ENCODE measurements at regions not wholly inside any gene's neighbourhood (a gene's known extent, or its start where the extent isn't known, plus 50 kb on each side); places are given as distances from the start of the nearest gene placed in this dataset.

DNA sequence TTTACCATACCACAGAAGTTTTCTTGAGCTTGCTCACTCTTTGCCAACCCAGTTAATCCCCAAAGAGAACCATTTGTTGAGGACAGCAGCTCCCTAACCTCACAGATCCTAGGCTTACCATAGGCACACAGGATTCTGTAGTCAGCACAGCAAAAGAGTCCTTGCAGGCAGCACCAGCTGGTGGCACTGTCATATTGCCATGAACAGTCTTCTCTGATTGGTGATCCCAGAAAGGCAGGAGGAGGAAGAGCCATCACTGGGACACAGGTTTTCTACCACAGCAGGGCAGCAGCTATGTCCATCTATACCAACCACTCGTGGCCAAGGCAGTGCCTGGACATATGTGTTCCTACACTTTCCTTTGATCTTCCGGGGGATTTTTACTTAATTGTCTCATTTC lies 297.1 kb upstream of the CD180 start:
- H3K4me2 ChIP-seq (ENCODE audit: low read length): no peak overlapping the region
- no peaks in the 10 kb centered on the region for H3K9me2 ChIP-seq (replicated peaks; ENCODE audit: control insufficient read depth, low read length)
- no peaks in the 10 kb centered on the region for H3K9me3 ChIP-seq (ENCODE audit: control insufficient read depth, insufficient read depth, low read length)
- no peaks in the 10 kb centered on the region for H3K27me3 ChIP-seq (ENCODE audit: control insufficient read depth, low read length)
- no peak overlapping the region for H3K27ac ChIP-seq (ENCODE audit: low read depth, low read length)
- no peaks in the 10 kb centered on the region for H4K20me1 ChIP-seq (ENCODE audit: control insufficient read depth, insufficient read depth, low read depth, low read length)
- no peaks in the 10 kb centered on the region for H3K4me1 ChIP-seq (ENCODE audit: control insufficient read depth, low read length)
- H3F3A ChIP-seq (ENCODE audit: control insufficient read depth, insufficient read depth): no peaks in the 10 kb centered on the region
- no peaks in the 10 kb centered on the region for H3K36me3 ChIP-seq (ENCODE audit: control insufficient read depth, low read length)
- H3K4me3 ChIP-seq (ENCODE audit: low read length): no peak overlapping the region
- H3K79me2 ChIP-seq (ENCODE audit: control insufficient read depth, low read length): no peaks in the 10 kb centered on the region
- TF ChIP-seq, protein P1, sequence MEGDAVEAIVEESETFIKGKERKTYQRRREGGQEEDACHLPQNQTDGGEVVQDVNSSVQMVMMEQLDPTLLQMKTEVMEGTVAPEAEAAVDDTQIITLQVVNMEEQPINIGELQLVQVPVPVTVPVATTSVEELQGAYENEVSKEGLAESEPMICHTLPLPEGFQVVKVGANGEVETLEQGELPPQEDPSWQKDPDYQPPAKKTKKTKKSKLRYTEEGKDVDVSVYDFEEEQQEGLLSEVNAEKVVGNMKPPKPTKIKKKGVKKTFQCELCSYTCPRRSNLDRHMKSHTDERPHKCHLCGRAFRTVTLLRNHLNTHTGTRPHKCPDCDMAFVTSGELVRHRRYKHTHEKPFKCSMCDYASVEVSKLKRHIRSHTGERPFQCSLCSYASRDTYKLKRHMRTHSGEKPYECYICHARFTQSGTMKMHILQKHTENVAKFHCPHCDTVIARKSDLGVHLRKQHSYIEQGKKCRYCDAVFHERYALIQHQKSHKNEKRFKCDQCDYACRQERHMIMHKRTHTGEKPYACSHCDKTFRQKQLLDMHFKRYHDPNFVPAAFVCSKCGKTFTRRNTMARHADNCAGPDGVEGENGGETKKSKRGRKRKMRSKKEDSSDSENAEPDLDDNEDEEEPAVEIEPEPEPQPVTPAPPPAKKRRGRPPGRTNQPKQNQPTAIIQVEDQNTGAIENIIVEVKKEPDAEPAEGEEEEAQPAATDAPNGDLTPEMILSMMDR (IDR thresholded peaks at IDR 0.05; ENCODE audit: low read depth, low read length, poor library complexity, severe bottlenecking): no peak
- no peak for TF ChIP-seq EZH2phosphoT487 (IDR thresholded peaks at IDR 0.05; ENCODE audit: borderline replicate concordance, low read length)

DNA sequence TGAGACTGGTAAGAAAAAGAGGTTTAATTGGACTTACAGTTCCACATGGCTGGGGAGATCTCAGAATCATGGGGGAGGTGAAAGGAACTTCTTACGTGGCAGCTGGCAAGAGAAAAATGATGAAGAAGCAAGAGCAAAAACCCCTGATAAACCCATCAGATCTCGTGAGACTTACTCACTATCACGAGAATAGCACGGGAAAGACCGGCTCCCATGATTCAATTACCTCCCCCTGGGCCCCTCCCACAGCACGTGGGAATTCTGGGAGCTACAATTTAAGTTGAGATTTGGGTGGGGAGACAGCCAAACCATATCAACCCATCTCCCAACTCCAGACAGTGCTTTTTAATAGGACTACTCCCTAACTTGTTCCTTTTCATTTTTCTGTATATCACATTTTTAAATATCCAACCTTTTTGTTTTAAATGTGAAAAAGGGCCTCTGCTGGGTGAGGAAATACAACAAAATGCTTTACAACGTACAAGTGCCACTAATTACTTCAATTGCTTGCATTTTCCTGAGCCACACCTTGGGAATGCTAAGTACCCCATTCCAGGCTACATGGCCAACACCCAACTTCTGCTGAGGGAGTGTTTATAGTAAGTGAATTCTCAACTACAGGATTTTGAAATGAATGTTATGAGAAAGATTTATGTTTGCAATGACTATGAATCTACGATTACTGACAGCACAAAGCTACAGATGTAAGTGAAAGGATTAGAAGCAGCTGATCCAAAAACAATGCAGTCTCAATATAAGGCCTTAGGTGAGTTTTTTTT lies 294.1 kb upstream of the CD180 start:
- Histone ChIP-seq H3K36me3 (ENCODE audit: control insufficient read depth, low read length) (no peaks in the 10 kb centered on the region), H3K9me3 (ENCODE audit: control insufficient read depth, insufficient read depth, low read length) (no peaks in the 10 kb centered on the region), H3K4me1 (ENCODE audit: control insufficient read depth, low read length) (no peaks in the 10 kb centered on the region), H3K79me2 (ENCODE audit: control insufficient read depth, low read length) (no peaks in the 10 kb centered on the region), H3K27me3 (ENCODE audit: control insufficient read depth, low read length) (no peaks in the 10 kb centered on the region), H3K9me2 (replicated peaks; ENCODE audit: control insufficient read depth, low read length) (no peaks in the 10 kb centered on the region), H3K4me3 (ENCODE audit: low read length) (no peak overlapping the region), H3K4me2 (ENCODE audit: low read length) (no peak overlapping the region), H3K27ac (ENCODE audit: low read depth, low read length) (no peak overlapping the region), H4K20me1 (ENCODE audit: control insufficient read depth, insufficient read depth, low read depth, low read length) (no peaks in the 10 kb centered on the region), H3F3A (ENCODE audit: control insufficient read depth, insufficient read depth) (no peaks in the 10 kb centered on the region)
- TF ChIP-seq, protein P1 (IDR thresholded peaks at IDR 0.05; ENCODE audit: low read depth, low read length, poor library complexity, severe bottlenecking): no peak
- no peak for TF ChIP-seq EZH2phosphoT487 (IDR thresholded peaks at IDR 0.05; ENCODE audit: borderline replicate concordance, low read length)

DNA sequence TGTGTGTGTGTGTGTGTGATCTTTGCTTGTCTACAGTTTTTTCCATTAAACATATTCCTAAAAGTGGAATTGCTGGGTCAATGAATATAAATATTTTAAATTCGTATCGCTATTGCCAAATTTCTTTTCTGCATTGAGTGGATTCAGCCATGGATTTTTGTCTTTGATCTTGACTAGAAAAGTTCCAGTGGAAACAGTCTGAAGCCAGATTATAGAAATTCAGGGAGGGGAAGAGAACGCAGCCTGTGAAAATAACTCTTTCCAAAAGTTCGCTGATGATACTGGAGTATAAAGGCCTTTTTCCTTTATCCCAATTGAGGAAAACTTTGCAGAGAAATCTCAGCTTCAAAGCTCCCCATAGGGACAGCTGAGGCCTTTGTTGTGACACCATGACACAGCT lies 292.3 kb upstream of the CD180 start:
- H3K27ac ChIP-seq (ENCODE audit: low read depth, low read length): no peak overlapping the region
- no peak for TF ChIP-seq EZH2phosphoT487 (IDR thresholded peaks at IDR 0.05; ENCODE audit: borderline replicate concordance, low read length)
- TF ChIP-seq, protein P1 (IDR thresholded peaks at IDR 0.05; ENCODE audit: low read depth, low read length, poor library complexity, severe bottlenecking): no peak
- no peaks in the 10 kb centered on the region for H3F3A ChIP-seq (ENCODE audit: control insufficient read depth, insufficient read depth)
- no peak overlapping the region for H3K4me2 ChIP-seq (ENCODE audit: low read length)
- H3K79me2 ChIP-seq (ENCODE audit: control insufficient read depth, low read length): no peaks in the 10 kb centered on the region
- H3K36me3 ChIP-seq (ENCODE audit: control insufficient read depth, low read length): no peaks in the 10 kb centered on the region
- H3K4me3 ChIP-seq (ENCODE audit: low read length): no peak overlapping the region
- H3K9me2 ChIP-seq (replicated peaks; ENCODE audit: control insufficient read depth, low read length): no peaks in the 10 kb centered on the region
- no peaks in the 10 kb centered on the region for H4K20me1 ChIP-seq (ENCODE audit: control insufficient read depth, insufficient read depth, low read depth, low read length)
- H3K4me1 ChIP-seq (ENCODE audit: control insufficient read depth, low read length): no peaks in the 10 kb centered on the region
- H3K9me3 ChIP-seq (ENCODE audit: control insufficient read depth, insufficient read depth, low read length): no peaks in the 10 kb centered on the region
- no peaks in the 10 kb centered on the region for H3K27me3 ChIP-seq (ENCODE audit: control insufficient read depth, low read length)

Measured in DOHH2 (cell line).